Fibroblast of mammary gland (primary cell): ENCODE measurements at regions not wholly inside any gene's neighbourhood (a gene's known extent, or its start where the extent isn't known, plus 50 kb on each side); places are given as distances from the start of the nearest gene placed in this dataset.

Experiments used
- DNase-seq: peaks from one replicate; pipeline ENCODE4 v3.0.0-alpha.2; 2010; ENCODE audit warnings: low read depth
- H3K4me3 ChIP-seq: 2 replicates; pipeline ENCODE4 v1.5.1; 2011; ENCODE audit warnings: low read depth, mild to moderate bottlenecking, low read length, moderate library complexity; ENCODE audit not compliant: control insufficient read depth
- TF ChIP-seq, protein P1 (sequence below): conservative IDR thresholded peaks from 2 replicates; pipeline ENCODE4 v1.5.1; 2011; ENCODE audit warnings: low read depth, low read length, inconsistent platforms; ENCODE audit not compliant: control insufficient read depth, insufficient read depth

DNA sequence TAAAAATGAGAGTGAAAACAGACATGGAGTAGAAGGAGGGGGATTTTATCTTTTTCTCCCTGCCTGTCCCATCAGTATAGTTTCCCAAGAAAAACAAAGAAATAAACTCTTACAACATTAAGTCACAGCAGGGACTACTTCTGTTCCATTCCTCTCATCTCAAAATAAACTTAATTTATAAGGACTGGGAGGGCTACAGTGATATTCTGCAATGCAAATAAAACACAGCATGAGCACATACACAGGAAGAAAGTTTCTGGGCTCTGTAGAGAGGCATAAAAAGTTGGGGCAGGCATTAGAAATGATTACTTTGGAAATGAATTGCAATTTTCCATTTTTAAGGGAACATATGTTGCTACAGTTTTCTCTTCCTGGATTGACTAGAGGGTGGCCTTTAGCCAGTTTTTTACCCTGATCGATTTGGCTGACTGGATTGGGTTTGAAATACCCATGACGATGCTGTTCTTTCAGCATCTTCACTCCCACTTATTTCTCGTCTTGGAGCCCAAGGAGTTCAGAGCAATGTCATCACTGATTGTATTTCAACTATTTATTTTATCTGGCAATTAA lies 157.1 kb downstream of the ACTR3 start:
- no peak overlapping the region for H3K4me3 ChIP-seq
- no peak for DNase-seq
- TF ChIP-seq, protein P1, sequence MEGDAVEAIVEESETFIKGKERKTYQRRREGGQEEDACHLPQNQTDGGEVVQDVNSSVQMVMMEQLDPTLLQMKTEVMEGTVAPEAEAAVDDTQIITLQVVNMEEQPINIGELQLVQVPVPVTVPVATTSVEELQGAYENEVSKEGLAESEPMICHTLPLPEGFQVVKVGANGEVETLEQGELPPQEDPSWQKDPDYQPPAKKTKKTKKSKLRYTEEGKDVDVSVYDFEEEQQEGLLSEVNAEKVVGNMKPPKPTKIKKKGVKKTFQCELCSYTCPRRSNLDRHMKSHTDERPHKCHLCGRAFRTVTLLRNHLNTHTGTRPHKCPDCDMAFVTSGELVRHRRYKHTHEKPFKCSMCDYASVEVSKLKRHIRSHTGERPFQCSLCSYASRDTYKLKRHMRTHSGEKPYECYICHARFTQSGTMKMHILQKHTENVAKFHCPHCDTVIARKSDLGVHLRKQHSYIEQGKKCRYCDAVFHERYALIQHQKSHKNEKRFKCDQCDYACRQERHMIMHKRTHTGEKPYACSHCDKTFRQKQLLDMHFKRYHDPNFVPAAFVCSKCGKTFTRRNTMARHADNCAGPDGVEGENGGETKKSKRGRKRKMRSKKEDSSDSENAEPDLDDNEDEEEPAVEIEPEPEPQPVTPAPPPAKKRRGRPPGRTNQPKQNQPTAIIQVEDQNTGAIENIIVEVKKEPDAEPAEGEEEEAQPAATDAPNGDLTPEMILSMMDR, result no peak

DNA sequence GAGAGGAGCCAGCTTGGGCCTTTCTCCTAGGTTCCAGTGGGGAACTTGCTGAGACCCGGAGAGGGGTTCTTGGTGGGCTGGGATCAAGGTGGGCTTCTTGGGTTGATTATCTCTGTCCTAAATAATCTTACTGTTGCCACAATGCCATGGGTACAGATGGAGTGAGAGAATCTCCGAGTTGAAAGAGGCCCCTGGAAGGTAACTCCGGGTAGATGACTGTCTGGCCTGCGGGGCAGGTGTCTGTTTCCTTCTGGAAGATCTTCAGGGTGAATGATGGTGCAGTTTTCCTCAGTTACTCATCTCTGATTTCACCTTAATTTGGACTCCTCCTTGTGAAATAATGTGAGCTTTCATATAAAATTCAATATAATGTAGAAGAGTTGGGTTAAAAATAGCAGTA lies 159.4 kb downstream of the ACTR3 start:
- no peak overlapping the region for H3K4me3 ChIP-seq
- TF ChIP-seq, protein P1, result no peak
- no peak for DNase-seq

DNA sequence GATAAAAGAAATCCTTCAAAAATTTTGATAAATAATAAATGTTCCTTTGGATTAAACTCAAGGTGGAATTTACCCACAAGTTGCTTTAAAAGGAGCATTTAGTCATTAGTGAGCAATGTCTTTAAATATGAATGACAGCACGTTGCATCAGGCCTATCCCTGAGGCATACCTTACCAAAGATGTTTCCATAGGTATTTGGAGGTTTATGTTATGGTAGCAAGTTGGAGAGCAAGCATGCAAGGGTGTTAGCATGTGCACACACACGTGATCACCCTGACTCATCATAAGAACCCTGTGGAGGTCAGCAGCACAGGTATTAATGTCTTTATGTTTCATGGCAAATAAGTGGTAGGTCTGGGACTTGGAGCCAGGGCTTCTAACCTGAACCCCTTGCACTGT lies 159.9 kb downstream of the ACTR3 start:
- DNase-seq, result no peak
- TF ChIP-seq, protein P1, result no peak
- H3K4me3 ChIP-seq, result no peak overlapping the region

DNA sequence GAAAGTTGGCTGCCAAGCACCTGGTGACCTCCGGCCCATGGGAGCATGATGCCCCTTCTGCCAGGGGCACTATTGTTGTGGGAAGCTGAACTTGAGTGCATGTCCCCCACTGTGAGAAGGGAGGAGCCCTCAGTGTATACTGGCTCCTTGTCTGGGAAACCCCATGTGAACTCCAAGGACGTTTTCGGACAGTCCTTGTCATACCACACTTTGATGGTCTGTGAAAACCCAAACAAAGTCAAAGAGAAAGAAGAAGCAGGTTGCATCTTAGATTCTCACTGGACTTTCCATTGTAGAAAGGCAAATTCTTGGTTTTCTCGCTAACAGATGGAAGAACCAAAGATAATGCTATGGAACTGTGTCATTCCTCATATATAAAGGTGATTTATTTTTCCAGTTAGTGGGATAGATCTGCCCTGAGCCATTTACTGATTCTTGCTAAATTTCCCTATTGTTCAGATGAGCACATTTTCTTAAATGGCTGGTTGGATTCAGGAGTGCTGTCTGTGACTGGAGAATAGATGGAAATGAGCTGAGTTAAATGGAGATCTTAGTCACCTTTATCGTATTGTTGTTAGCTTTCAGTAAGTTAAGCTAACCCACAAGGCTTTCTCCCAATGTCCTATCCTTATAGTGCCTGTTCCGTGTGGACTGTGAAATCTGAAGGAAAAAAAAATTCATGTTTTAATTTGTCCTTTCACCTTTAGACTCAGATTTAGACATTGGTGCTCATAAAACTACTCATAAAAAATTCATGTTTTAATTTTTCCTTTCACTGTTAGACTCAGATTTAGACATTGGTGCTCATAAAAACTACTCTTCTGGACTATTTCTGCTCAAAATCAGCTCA lies 166.6 kb downstream of the ACTR3 start:
- DNase-seq, result no peak
- H3K4me3 ChIP-seq, result no peak overlapping the region
- TF ChIP-seq, protein P1, result no peak

DNA sequence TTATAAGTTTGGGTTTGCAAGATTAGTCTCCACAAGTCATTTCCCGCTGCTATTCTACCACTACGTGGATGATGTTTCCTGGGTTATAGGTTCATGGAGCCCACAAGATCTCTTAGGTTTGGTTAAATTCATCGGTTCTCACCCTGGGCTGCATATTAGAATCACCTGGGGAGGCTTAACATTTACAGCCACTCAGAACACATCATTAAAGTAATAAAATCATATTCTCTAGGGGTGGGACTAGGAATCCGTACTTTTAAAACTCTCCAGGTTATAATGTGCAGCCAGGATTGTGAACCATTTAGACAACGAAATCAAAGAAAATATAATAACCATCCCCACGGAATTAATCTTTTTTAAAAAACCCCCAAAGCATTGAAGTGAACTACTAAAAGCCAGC lies 167.7 kb downstream of the ACTR3 start:
- TF ChIP-seq, protein P1, result no peak
- no peak for DNase-seq
- no peak overlapping the region for H3K4me3 ChIP-seq

DNA sequence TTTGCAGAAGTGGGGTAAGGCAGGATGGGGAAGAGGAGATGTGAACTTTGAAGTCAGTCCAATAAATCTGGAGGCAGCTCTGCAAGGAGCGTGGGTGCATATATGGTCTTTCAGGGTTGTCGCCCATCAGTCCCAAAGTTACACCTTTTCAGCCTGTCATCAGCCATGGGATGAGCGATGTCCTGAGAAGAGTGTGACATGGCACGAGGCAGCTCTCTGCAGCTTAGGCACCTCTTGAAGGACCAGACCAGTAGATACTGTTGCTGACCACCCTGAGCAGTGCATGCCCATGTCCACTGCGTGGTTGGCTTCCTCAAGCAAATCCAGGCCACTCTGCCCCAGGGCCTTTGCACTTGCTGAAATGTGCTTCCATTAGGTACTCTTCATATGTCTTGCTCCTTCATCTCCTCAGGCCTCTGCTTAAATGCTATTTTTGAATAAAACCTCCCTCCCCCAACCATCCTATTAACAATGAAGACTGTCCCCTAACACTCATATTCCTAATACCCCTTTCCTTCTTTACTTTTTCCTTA lies 171.7 kb downstream of the ACTR3 start:
- TF ChIP-seq, protein P1, result no peak
- no peak for DNase-seq
- no peak overlapping the region for H3K4me3 ChIP-seq
